ENCODE measurements at regions not wholly inside any gene's neighbourhood (a gene's known extent, or its start where the extent isn't known, plus 50 kb on each side); places are given as distances from the start of the nearest gene placed in this dataset.
A peak's percentile ranks its signal among the peaks of the same experiment; 100 is the strongest.
"Not testable (repeated sequence)": the region's sequence is repeated elsewhere in the genome, so short reads cannot be mapped to it uniquely, and the experiment has no call there.

GRCh38 chr1:233435622-233436021 lies 108.1 kb downstream of the MAP3K21 start:
- no peak for DNase-seq (ENCODE audit: low read depth)

DNA sequence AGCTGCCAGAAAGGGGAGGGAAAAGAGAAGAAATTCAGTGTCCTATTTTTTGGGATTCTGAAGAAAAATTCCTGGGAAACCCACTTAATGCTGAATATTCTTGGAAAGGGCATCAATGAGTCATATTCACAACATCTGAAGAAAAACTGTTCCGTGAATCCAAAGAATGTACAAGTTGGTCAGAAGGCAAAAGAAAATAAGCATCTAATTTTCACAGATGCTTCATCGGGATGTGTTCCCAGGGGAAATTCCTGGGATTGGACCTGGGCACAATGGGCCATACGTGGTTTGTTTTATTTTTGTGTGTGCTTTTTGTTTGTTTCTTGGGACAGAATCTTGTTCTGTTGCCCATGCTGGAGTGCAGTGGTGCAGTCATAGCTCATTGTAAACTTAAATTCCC lies 112.2 kb downstream of the MAP3K21 start:
- no peak for DNase-seq (ENCODE audit: low read depth)

DNA sequence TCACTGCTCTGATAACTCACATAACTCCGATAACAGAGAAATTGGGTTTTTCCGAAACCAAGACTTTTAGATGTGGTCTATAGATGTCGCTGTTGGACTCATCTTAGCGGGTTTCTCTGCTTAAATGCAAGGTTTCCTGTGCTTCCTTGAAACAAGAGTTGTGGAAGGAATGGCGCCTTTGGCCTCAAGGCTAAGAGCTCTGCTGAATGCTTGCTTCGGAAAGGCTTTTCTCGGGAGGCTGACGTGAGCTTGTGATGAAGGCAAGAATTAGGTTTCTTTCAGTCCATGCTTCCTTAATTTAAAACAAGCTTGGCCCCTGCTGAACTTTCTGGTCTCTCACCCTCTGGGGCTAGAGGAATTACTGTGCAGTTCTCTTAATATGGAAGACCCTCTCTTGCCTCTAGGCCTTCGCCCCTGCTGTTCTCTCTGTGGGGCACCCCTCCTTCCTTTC lies 113.5 kb downstream of the MAP3K21 start:
- peak; percentile 44 for DNase-seq (ENCODE audit: low read depth)

GRCh38 chr1:233442026-233442780 lies 114.7 kb downstream of the MAP3K21 start:
- DNase-seq (ENCODE audit: low read depth): no peak

- DNase-seq (ENCODE audit: low read depth): no peak
Observed at GRCh38 chr1:233443040-233443760, 115.7 kb downstream of the MAP3K21 start.

- no peak for DNase-seq (ENCODE audit: low read depth)
Observed at GRCh38 chr1:233444484-233444883, 117.0 kb downstream of the MAP3K21 start.

DNA sequence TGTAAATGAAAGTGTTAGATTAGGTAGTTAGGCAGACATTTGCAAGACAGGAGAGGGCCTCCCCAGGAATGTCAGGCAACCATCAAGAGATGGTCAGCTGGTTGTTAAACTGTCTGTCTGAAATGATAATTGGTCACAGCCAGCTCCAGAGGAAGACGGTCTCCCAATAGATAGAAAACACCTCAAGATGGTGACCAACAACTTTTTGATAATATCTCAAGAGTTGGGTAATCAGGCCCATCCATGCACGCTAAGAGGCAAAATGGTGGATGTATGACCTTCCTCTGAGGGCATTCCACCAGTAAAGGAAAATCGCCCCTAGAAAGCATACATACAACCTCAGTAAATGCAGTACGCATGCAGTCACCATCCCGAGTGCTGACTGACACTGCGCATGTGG lies 118.2 kb downstream of the MAP3K21 start:
- no peak for DNase-seq (ENCODE audit: low read depth)

DNA sequence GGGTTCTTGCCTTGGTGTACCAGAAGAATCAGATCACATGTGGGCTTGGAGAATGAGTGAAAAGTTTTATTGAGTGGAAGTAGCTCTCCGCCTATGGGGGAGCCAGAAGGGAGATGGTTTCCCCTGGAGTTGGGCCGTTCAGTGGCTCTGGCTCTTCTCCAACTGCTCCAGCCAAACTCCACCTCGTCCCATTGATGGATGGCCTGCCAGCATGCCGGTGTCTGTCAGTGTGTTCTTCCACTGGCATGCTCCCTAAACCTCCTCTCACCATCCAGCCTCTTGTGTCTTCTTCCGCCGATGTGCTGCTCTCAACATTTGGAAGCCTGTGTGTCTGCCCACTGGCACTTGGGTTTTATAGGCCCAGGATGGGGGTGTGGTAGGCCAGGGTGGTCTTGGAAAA lies 119.4 kb downstream of the MAP3K21 start:
- no peak for DNase-seq (ENCODE audit: low read depth)

- DNase-seq (ENCODE audit: low read depth): no peak
Observed at GRCh38 chr1:233448109-233448689, 120.7 kb downstream of the MAP3K21 start.

DNA sequence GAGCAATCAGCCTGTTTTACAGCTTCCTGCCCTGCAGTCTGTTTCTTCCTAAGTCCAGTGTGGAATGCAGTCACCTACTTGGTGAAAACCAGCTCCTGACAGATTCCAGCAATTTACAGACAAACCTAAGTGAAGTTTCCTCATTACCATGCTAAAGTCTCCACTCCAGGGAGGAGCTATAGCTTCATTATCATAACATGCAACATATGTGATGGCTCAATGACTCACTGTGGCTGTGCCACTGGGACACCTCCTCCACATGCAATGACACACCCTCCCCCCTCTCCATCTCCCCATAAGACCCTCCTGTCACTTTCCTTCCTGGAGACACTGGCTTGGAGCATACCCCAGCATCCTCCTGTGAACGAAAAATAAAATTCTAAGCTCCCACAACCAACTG lies 125.2 kb downstream of the MAP3K21 start:
- no peak for DNase-seq (ENCODE audit: low read depth)

DNA sequence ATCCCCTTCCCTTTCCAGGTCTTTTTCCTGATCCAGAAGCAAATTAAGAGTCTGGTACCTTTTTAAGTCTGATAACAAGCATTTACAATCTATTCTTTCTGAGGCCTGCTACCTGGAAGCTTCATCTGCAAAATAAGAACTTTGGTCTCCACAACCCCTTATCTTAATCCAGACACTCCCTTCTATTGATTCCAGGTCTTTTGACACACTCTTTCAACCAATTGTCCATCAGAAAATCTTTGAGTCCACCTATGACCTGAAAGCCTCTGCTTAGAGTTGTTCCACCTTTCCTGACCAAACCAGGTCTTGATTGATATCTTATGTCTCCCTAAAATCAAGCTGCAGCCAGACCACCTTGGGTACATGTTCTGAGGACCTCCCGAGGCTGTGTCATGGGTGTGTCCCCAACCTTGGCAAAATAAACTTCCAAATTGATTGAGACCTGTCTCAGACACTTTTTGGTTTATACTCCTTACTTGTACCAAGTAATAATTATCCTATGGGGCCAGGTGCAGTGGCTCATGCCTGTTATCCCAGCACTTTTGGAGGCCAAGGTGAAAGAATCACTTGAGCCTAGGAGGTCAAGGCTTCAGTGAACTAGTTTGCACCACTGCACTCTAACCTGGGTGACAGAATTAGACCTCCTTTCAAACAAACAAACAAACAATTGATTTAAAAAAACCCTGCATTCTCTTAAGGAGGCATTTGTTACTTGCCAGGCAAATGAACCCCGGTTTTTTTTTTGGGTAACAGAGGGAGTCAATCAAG lies 126.1 kb downstream of the MAP3K21 start:
- no peak for DNase-seq (ENCODE audit: low read depth)

DNA sequence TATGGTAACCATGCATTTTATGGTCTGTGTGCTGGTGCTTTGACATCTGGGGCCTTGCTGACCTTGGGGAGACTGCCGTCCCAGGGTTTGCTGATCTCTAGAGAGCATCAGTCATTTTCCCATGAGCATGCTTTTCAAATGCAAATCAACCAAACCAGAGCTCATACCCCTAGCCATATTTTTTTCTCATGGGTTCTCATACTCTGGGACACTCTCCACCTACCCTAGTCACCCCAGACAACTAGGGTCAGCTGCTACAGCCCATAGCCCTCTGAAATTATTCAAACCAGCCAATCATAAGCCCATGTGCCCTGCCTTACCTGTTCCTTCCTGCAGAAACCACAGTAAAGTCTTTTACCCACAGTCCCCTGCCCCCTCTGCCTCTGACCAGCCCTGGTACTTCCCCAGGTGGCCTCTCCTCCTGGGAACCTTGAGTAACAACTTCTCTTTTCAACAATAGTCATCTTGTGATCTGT lies 132.0 kb downstream of the MAP3K21 start:
- no peak for DNase-seq (ENCODE audit: low read depth)

DNA sequence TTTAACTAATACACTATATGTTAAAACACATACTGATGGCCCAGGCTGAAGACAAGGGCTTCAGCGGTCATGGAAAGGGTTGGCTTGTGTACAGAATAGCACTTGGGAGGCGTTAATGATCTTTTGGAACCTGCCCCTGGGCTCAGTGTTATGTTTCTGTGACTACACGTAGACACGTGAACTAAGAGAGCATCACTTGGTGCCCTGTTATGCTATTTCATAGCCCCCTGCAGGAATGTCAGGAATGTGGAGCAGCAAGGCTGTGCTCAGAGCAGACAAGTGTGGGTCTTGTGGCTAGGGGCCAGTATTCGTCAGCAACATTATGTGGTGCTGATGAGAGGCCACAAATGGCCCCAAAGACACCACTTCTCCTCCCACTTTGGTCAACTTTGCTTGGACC lies 132.4 kb downstream of the MAP3K21 start:
- DNase-seq (ENCODE audit: low read depth): no peak

- DNase-seq (ENCODE audit: low read depth): no peak
Observed at GRCh38 chr1:233460692-233461091, 133.2 kb downstream of the MAP3K21 start.

GRCh38 chr1:233461847-233462246 lies 134.3 kb downstream of the MAP3K21 start:
- DNase-seq (ENCODE audit: low read depth): no peak

DNA sequence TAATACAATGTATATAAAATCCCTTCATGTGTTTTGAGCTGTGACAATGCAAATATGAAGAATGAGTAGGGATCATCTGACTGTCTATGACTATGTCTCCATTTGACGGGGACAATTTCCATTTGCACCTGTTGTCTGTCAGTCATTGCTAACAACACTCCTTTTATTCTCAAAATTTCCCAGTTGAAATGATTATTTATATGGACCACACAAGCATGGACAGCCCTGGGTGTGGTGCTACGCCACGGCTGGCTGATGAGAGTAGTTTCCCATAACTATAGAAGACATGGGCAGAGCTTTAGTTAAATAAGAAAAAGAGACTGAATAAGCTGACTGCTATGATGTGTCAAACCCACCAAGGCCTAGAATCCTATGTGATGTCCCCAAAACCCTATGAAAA lies 135.8 kb downstream of the MAP3K21 start:
- no peak for DNase-seq (ENCODE audit: low read depth)

GRCh38 chr1:233465745-233466343 lies 138.3 kb downstream of the MAP3K21 start:
- no peak for DNase-seq (ENCODE audit: low read depth)

- no peak for DNase-seq (ENCODE audit: low read depth)
Observed at GRCh38 chr1:233470741-233471499, 143.0 kb upstream of the KCNK1 start.

GRCh38 chr1:233471851-233472250 lies 142.1 kb upstream of the KCNK1 start:
- DNase-seq (ENCODE audit: low read depth): not testable (repeated sequence)

DNA sequence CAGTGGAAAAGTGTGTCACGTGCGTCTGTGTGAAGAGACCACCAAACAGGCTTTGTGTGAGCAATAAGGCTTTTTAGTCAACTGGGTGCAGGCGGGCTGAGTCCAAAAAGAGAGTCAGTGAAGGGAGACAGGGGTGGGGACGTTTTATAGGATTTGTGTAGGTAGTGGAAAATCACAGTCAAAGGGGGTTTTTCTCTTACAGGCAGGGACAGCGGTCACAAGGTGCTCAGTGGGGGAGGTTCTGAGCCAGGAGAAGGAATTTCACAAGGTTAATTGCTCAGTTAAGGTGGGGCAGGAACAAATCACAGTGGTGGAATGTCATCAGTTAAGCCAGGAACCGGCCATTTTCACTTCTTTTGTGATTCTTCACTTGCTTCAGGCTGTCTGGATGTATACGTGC lies 141.1 kb upstream of the KCNK1 start:
- not testable (repeated sequence) for DNase-seq (ENCODE audit: low read depth)
